GM23248 (cell line): ENCODE measurements at regions not wholly inside any gene's neighbourhood (a gene's known extent, or its start where the extent isn't known, plus 50 kb on each side); places are given as distances from the start of the nearest gene placed in this dataset.
"Not testable (repeated sequence)": the region's sequence is repeated elsewhere in the genome, so short reads cannot be mapped to it uniquely, and the experiment has no call there.

Experiments
- DNase-seq: peaks from one replicate; pipeline ENCODE4 v3.0.0-alpha.2; 2015
- H2AFZ ChIP-seq: fragments of 200-600 bp; sonication (generic); 2 replicates; pipeline ENCODE4 v1.6.1; 2016; ENCODE audit warnings: antibody characterized with exemption
- H3F3A ChIP-seq: fragments of 200-600 bp; sonication (generic); 2 replicates; pipeline ENCODE4 v1.6.1; 2016; ENCODE audit warnings: mild to moderate bottlenecking, antibody characterized with exemption, mixed run types; ENCODE audit not compliant: insufficient read depth
- H3K27ac ChIP-seq: fragments of 200-600 bp; sonication (generic); 2 replicates; pipeline ENCODE4 v1.5.1; 2016; ENCODE audit warnings: mild to moderate bottlenecking
- H3K27me3 ChIP-seq: fragments of 200-600 bp; sonication (generic); replicated peaks from 2 replicates; pipeline ENCODE4 v1.6.1; 2016; ENCODE audit warnings: mild to moderate bottlenecking; ENCODE audit not compliant: insufficient read depth
- H3K36me3 ChIP-seq: fragments of 200-600 bp; sonication (generic); 2 replicates; pipeline ENCODE4 v1.6.1; 2016; ENCODE audit warnings: low read depth, mild to moderate bottlenecking
- H3K4me1 ChIP-seq: fragments of 200-600 bp; sonication (generic); 2 replicates; pipeline ENCODE4 v1.6.1; 2016; ENCODE audit warnings: mild to moderate bottlenecking; ENCODE audit not compliant: insufficient read depth
- H3K4me2 ChIP-seq: fragments of 200-600 bp; sonication (generic); one replicate; pipeline ENCODE4 v1.6.1; 2016; ENCODE audit warnings: mild to moderate bottlenecking; ENCODE audit not compliant: unreplicated experiment
- H3K4me3 ChIP-seq: fragments of 200-600 bp; sonication (generic); 2 replicates; pipeline ENCODE4 v1.5.1; 2016; ENCODE audit warnings: mild to moderate bottlenecking
- H3K79me2 ChIP-seq: fragments of 200-600 bp; sonication (generic); 2 replicates; pipeline ENCODE4 v1.6.1; 2016; ENCODE audit warnings: mild to moderate bottlenecking; ENCODE audit not compliant: insufficient read depth
- H3K9ac ChIP-seq: fragments of 200-600 bp; sonication (generic); 2 replicates; pipeline ENCODE4 v1.6.1; 2016; ENCODE audit warnings: mild to moderate bottlenecking
- H3K9me2 ChIP-seq: fragments of 200-600 bp; sonication (generic); 2 replicates; pipeline ENCODE4 v1.6.1; 2016; ENCODE audit warnings: mixed run types, mild to moderate bottlenecking, moderate library complexity; ENCODE audit not compliant: insufficient read depth
- H3K9me3 ChIP-seq: fragments of 200-600 bp; sonication (generic); one replicate; pipeline ENCODE4 v1.6.1; 2017; ENCODE audit warnings: low read depth
- H4K20me1 ChIP-seq: fragments of 200-600 bp; sonication (generic); 2 replicates; pipeline ENCODE4 v1.6.0; 2016; ENCODE audit not compliant: insufficient read depth
- EZH2 ChIP-seq: fragments of 200-600 bp; sonication (generic); IDR thresholded peaks from 2 replicates; pipeline ENCODE4 v1.6.1; 2018; ENCODE audit warnings: antibody characterized with exemption, mild to moderate bottlenecking; ENCODE audit not compliant: insufficient read depth, poor library complexity, severe bottlenecking
- EZH2phosphoT487 ChIP-seq: fragments of 200-600 bp; sonication (generic); IDR thresholded peaks from 2 replicates; pipeline ENCODE4 v1.6.1; 2018; ENCODE audit warnings: antibody characterized with exemption, moderate library complexity, mild to moderate bottlenecking, low read depth; ENCODE audit not compliant: insufficient read depth
- WGBS, 2 experiments: methylation state at CpG; one replicate each; pipeline ENCODE4 v1.1.6; 2015 to 2017; ENCODE audit warnings: low lambda C conversion rate in 2 of 2, low coverage in 1 of 2; ENCODE audit errors: missing lambda C conversion rate in 2 of 2; 5-methylcytosine and 5-hydroxymethylcytosine counted together
- in situ Hi-C: fragments of 300-500 bp; cut with MboI; formaldehyde crosslinking; loops from 2 replicates; pipeline ENCODE4 v1.15.0; 2020

DNA sequence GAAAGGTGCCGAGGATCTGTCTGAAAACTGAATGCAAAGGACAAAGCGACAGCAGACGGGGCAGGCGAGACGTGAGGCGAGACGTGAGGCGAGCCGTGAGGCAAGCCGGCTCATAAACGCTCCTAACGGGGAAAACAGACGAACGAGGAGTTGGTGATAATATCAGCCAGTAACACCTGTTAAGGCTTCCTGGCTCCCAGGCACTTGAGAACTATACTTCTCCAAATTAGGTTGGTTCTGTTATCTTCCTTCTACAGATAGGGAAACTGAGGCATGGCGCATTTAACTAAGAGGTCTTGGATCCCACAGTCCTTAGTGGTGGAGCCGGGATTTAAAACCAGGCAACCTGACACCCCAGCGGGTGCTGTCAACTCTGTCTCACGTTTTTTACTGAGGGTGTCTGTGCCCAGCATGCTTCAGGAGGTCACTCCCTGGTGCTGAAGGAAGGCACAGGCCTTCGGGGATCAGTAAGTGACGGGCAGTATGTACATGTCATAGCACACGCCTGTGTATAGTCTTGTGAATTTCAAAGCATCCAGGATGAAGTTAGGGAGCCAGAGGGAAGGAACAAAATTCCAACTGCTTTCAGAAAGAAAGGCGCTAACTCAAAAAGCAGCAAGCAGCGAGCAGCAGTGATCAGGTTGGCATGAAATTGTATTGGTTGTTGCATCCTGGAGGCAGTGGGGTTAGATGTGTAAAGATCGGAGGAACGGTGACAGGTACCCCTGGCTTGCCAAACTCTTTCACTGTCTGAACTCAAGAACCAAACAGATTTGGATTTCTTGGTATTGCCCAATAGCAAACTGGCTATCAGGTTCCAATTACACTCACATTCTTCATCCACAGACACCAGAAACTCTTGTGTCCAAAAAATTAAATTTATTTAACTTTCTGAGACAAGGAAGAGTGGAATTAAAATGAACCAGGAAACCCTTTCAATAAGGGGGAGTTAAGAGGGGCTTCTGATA lies 318.7 kb downstream of the THBS2 start:
- no peaks in the 10 kb centered on the region for H4K20me1 ChIP-seq
- no peaks in the 10 kb centered on the region for H3K9me2 ChIP-seq
- H2AFZ ChIP-seq: no peak overlapping the region
- H3K27ac ChIP-seq: no peak overlapping the region
- in situ Hi-C loops: no loop called here
- no peak for DNase-seq
- no peak overlapping the region for H3K4me3 ChIP-seq
- H3K36me3 ChIP-seq: no peaks in the 10 kb centered on the region
- H3K79me2 ChIP-seq: no peaks in the 10 kb centered on the region
- no peaks in the 10 kb centered on the region for H3K27me3 ChIP-seq
- H3K4me2 ChIP-seq: no peak overlapping the region
- peaks cover 29% of the 10 kb centered on the region for H3K4me1 ChIP-seq
- TF ChIP-seq EZH2 (no peak), EZH2phosphoT487 (no peak)
- H3K9ac ChIP-seq: no peak overlapping the region
- WGBS, 2 experiments: 78 to 79% methylated on average over 25 of the region's 25 CpGs
- H3K9me3 ChIP-seq: no peaks in the 10 kb centered on the region
- H3F3A ChIP-seq: peaks cover 12% of the 10 kb centered on the region

DNA sequence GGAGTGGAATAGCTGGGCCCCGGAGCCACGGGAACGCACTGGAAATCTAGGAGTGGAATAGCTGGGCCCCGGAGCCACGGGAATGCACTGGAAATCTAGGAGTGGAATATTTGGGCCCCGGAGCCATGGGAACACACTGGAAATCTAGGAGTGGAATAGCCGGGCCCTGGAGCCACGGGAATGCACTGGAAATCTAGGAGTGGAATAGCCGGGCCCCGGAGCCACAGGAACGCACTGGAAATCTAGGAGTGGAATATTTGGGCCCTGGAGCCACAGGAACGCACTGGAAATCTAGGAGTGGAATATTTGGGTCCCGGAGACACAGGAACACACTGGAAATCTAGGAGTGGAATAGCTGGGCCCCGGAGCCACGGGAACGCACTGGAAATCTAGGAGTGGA lies 321.5 kb downstream of the THBS2 start:
- H3K36me3 ChIP-seq, H3K9ac ChIP-seq, H3K9me3 ChIP-seq, H3F3A ChIP-seq, H3K27ac ChIP-seq, H3K4me3 ChIP-seq, H3K27me3 ChIP-seq, H2AFZ ChIP-seq, DNase-seq, H3K79me2 ChIP-seq, H4K20me1 ChIP-seq, in situ Hi-C loops, H3K9me2 ChIP-seq, H3K4me2 ChIP-seq: not testable (repeated sequence)
- peaks cover 14% of the 10 kb centered on the region for H3K4me1 ChIP-seq
- 72 to 79% methylated on average over 11 to 16 of the region's 16 CpGs for WGBS, 2 experiments

DNA sequence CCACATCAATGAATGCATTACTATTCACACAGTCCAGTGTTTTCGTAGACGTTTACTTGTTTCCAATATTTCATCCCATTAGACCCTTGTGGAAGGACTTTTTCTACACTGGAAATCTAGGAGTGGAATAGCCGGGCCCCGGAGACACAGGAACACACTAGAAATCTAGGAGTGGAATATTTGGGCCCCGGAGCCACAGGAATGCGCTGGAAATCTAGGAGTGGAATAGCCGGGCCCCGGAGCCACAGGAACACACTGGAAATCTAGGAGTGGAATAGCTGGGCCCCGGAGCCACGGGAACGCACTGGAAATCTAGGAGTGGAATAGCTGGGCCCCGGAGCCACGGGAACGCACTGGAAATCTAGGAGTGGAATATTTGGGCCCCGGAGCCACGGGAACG lies 322.6 kb downstream of the THBS2 start:
- H3K4me1 ChIP-seq, in situ Hi-C loops, H3K9me3 ChIP-seq, H3K36me3 ChIP-seq, H3K4me2 ChIP-seq, H3K9ac ChIP-seq, H2AFZ ChIP-seq, H4K20me1 ChIP-seq, DNase-seq, H3K27me3 ChIP-seq, H3K4me3 ChIP-seq, H3K9me2 ChIP-seq, H3F3A ChIP-seq, H3K79me2 ChIP-seq, H3K27ac ChIP-seq: not testable (repeated sequence)
- WGBS, 2 experiments: 63 to 72% methylated on average over 13 to 17 of the region's 17 CpGs

DNA sequence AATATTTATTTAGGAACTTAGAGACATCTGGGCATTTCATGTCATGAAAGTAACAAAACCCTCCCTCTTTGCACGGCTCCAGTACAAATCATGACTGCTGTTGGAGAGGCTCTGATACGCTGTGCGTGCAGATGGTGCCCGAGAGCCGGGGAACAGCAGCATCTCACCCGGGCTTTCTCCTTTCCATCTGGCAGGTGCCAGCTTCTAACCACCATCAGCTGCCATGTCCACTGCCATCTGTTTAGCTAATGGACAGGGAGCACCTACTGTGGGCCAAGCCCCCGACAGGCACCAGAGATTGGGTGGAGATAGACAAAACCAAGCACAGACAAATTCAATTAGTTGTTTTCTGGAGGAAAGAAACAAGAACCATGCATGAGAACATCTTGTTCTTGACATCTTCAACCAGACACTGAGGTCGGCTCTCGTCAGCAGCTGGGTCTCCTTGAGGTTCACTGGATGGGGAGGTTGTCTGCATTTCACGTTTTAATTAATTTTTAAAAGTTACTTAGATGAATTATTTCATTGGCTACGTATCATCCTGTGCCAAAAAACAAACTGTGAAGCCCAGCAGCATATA lies 323.7 kb downstream of the THBS2 start:
- TF ChIP-seq EZH2phosphoT487 (no peak), EZH2 (no peak)
- Histone ChIP-seq H3K9ac (no peak overlapping the region), H3K27me3 (no peaks in the 10 kb centered on the region), H3K4me2 (no peak overlapping the region), H2AFZ (no peak overlapping the region), H3K79me2 (no peaks in the 10 kb centered on the region), H3K36me3 (no peaks in the 10 kb centered on the region), H3K9me3 (no peaks in the 10 kb centered on the region), H3F3A (no peaks in the 10 kb centered on the region), H3K9me2 (no peaks in the 10 kb centered on the region), H4K20me1 (no peaks in the 10 kb centered on the region), H3K4me1 (no peaks in the 10 kb centered on the region), H3K27ac (no peak overlapping the region), H3K4me3 (no peak overlapping the region)
- in situ Hi-C loops: no loop called here
- WGBS, 2 experiments: 33 to 42% methylated on average over 11 of the region's 11 CpGs
- DNase-seq: no peak
